ENCODE measurements at regions not wholly inside any gene's neighbourhood (a gene's known extent, or its start where the extent isn't known, plus 50 kb on each side); places are given as distances from the start of the nearest gene placed in this dataset.
A peak's percentile ranks its signal among the peaks of the same experiment; 100 is the strongest.
"Not testable (repeated sequence)": the region's sequence is repeated elsewhere in the genome, so short reads cannot be mapped to it uniquely, and the experiment has no call there.

DNA sequence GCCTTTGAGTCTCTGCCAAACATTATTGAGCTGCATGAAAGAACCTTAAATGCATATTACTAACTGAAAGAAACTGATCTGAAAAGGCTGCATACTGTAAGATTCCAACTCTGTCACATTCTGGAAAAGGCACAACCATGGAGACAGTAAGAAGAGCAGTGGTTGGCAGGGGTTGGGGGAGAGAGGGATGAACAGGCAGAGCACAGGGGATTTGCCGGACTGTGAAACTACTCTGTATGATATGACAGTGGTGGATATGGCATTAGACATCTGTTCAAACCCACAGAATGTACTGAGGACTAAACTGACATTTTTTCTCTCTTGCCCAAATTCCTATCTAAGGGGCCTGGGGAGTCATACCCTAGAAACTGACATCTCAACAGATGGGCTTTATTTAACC lies 138.4 kb downstream of the KCNJ12 start:
- not testable (repeated sequence) for DNase-seq (ENCODE audit: low spot score)

GRCh38 chr17:21517538-21518293 lies 141.6 kb downstream of the KCNJ12 start:
- DNase-seq (ENCODE audit: low spot score) = no peak

DNA sequence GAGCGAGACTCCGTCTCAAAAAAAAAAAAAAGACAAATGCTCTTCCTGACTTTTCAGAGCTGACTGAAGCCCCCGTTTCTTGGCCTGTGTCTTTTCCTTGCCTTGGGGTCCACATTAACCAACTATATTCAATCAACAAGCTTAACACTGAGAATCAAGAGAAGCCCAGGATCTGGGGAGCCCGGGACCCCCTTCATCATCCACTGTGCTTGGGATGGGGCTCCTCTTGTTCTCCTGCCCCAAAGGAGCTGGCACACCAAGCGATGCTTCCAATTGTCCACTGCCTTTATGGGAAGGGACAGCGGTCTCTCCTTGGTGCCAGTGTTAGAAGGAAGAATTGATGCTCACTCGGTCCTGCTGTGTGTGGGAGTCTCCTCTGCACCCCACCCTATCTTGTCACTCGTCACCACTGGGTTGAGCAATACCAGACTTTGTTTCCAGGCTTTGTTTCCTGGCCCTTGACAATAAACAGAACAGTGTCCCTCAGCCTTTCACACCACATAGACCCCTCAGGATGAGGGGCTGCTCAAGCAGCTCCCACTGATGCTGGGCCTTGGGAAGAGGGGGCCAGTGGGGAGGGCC lies 146.7 kb downstream of the KCNJ12 start:
- no peak for DNase-seq (ENCODE audit: low spot score)

GRCh38 chr17:21523497-21524210 lies 147.5 kb downstream of the KCNJ12 start:
- DNase-seq (ENCODE audit: low spot score) = peak; percentile 44

- DNase-seq (ENCODE audit: low spot score) = peak; percentile 19
Observed at GRCh38 chr17:21524211-21524591, 148.0 kb downstream of the KCNJ12 start.

DNA sequence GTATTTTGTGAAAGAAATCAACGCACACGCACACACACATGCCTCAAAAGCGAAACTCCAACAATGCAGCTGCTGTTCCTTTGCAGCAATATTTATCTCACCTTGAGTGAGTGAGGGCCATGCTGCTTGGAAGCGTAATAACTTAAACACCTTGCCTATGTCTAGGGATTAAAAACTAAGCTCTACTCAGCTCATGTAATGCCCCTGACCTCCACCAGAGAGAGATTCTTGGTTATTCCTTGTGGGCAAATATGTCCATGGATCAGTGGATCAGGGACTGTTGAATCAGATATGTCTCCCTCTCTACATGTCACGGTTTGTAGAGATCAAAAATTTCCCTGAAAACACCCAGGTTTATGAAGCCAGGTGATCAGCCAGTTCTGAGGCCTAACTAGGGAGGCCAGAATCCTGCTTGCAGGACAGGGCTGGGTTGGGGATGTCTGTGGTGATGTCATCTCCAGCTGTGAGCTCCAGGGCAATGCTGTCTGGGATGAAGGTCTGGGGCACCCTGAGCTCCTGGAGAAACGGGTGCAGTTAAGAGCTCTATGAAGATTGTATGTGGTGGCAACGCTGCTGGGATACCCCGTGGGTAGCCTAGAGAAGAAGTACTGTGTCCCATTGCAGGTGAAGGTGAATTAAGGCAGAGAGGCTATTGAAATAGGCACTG lies 149.4 kb downstream of the KCNJ12 start:
- DNase-seq (ENCODE audit: low spot score) = no peak

GRCh38 chr17:21528031-21528695 lies 152.0 kb downstream of the KCNJ12 start:
- no peak for DNase-seq (ENCODE audit: low spot score)

DNA sequence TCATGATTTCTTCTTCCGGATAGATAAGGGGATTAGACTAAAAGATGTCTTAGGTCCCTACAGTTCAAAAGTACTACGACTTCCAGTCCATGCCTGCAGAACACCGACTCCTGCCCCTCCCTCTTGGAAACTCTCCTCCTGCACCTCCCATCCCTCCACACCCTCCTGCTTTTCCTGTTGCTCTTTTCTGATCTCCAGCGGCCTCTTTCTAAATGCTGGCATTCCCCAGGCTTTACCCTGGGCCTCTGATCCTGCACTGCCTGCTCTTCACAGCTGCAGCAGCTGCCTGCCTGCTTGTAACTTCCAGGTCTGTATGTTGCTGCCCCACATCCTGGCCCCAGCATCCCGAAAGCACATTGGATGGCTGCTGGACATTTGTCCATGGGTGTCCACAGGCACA lies 154.2 kb downstream of the KCNJ12 start:
- peak; percentile 86 for DNase-seq (ENCODE audit: low spot score)

DNA sequence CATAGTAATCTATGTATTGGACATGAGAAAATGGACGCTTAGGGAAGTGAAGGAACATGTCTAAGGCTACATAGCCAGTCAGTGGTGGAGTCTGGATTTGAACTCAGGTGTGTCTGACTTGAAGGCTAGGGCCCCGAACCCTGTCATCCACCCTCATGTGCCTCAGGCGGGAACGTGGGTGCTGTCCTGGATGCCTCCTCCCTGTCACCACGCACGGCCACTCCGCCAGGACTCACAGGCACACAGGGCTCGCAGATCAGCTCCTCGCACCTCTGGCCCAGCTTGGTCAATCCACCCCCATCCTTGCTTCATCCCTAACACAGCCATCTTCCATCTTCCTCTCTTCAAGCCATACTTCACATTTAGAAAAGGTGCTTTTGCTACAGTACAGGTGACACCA lies 154.7 kb downstream of the KCNJ12 start:
- DNase-seq (ENCODE audit: low spot score) = no peak

GRCh38 chr17:21532763-21533385 lies 156.7 kb downstream of the KCNJ12 start:
- DNase-seq (ENCODE audit: low spot score) = no peak

DNA sequence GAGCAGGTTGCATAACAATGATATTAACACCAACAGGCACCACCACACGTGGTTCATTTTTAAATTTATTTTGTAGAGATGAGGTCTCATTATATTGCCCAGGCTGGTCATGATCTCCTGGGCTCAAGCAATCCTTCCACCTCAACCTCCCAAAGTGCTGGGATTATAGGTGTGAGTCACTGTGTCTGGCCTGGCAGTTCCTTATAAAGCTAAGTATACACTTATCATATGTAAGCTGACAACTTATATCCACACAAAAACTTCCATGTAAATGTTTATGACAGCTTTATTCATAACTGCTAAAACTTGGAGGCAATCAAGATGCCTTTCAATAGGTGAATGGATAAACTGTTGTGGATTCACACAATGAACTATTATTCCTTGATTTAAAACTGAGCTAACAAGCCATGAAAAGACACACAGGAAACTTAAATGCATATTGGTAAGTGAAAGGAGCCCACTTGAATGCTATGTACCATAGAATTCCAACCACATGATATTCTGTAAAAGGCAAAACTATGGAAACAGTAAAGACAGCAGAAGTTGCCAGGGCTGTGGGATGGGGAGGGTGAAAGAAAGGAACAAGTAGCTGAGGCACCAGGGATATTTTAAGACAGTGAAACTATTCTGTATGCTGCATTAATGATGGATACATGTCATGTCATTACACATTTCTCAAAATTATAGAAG lies 156.5 kb upstream of the KCNJ18 start:
- DNase-seq (ENCODE audit: low spot score) = no peak

DNA sequence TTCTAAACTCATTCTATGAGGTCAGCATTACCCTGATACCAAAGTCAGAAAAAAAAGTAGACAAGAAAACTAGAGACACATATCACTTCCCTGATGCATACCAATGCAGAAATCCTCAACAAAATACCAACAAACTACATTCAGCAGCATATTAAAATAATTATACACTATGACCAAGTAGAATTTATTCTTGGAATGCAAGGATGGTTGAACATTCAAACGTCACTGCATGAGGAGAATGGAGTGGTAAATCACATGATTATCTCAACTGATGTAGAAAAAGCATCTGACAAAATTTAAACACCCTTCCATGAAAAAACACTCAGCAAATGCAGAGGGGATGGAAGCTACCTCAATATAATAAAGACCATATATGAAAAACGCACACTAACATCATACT lies 155.0 kb upstream of the KCNJ18 start:
- DNase-seq (ENCODE audit: low spot score) = no peak

DNA sequence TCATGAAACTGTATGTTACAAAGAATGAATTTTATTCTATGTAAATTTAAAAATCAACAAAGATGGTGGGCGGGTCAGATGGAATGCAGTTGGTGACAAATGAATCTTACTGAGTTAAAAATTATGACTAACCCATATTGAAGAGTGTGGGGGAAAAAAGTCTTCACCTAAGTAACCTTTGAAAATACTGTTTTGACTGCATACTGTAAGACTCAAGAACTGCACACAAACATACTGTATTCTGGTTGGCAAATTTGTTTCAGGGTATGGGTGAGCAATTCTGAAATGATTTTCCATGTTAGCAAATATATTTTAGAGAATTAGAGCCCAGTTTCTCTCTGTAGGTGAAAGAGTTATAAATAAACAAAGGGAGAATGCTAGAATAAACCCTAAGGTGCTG lies 153.7 kb upstream of the KCNJ18 start:
- no peak for DNase-seq (ENCODE audit: low spot score)

GRCh38 chr17:21539146-21539545 lies 153.2 kb upstream of the KCNJ18 start:
- DNase-seq (ENCODE audit: low spot score) = no peak

- no peak for DNase-seq (ENCODE audit: low spot score)
Observed at GRCh38 chr17:21540502-21540901, 151.8 kb upstream of the KCNJ18 start.

GRCh38 chr17:21542070-21542469 lies 150.3 kb upstream of the KCNJ18 start:
- no peak for DNase-seq (ENCODE audit: low spot score)

DNA sequence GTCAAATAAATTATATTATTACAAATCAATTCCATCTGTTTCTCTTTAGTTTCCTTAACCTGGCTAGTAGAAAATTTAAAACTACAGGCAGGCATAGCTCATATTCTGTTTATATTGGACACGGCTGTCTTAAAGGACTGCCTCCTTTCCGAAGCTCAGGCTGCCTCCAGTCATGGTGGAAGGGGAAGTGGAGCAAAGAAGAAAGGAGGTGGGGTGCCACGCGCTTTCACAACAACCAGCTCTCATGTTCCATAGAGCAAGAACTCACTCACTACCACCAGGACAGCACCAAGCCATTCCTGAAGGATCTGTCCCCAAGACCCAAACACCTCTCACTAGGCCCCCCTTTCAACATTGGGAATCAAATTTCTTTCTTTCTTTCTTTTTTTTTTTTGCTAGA lies 149.3 kb upstream of the KCNJ18 start:
- no peak for DNase-seq (ENCODE audit: low spot score)

DNA sequence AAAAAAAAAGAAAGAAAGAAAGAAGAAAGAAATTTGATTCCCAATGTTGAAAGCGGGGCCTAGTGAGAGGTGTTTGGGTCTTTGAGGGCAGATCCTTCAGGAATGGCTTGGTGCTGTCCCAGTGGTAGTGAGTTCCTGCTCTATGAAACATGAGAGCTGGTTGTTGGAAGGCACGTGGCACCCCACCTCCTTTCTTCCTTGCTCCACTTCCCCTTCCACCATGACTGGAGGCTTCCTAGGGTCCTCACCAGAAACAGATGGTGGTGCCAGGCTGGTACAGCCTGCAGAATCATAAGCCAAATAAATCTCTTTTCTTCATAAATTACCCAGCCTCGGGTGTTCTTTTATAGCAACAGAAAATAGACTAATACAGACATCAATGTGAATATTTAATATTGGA lies 147.3 kb upstream of the KCNJ18 start:
- DNase-seq (ENCODE audit: low spot score) = no peak

GRCh38 chr17:21548236-21548635 lies 144.1 kb upstream of the KCNJ18 start:
- no peak for DNase-seq (ENCODE audit: low spot score)

- no peak for DNase-seq (ENCODE audit: low spot score)
Observed at GRCh38 chr17:21549107-21549687, 143.1 kb upstream of the KCNJ18 start.
